Transverse colon (tissue), 4 donors: ENCODE measurements at regions not wholly inside any gene's neighbourhood (a gene's known extent, or its start where the extent isn't known, plus 50 kb on each side); places are given as distances from the start of the nearest gene placed in this dataset.

Experiments
- CTCF ChIP-seq, 5 experiments: fragments of 200-600 bp in 3 of 5; fragments of 450-650 bp in 2 of 5; sonication (generic) in 3 of 5; IDR thresholded peaks; 1 replicate in 2 of 5; 2 replicates in 3 of 5; pipeline ENCODE4 v1.5.1; 2016 to 2017; ENCODE audit warnings: antibody characterized with exemption in 5 of 5, inconsistent platforms in 3 of 5, mild to moderate bottlenecking in 2 of 5, moderate library complexity in 1 of 5
- EP300 ChIP-seq: sonication (generic); formaldehyde crosslinking; IDR thresholded peaks from one replicate; pipeline ENCODE4 v1.6.1; 2017; ENCODE audit warnings: antibody characterized with exemption, low read depth
- POLR2AphosphoS5 ChIP-seq, 3 donors: sonication (generic); formaldehyde crosslinking; IDR thresholded peaks; one replicate each; pipeline ENCODE4 v1.6.1; 2016; ENCODE audit warnings: antibody characterized with exemption in 3 of 3

- TF ChIP-seq CTCF (IDR thresholded peaks at IDR 0.05) = no peak
- TF ChIP-seq EP300 = no peak
- no peak for TF ChIP-seq POLR2AphosphoS5 (IDR thresholded peaks at IDR 0.05)
Measured at GRCh38 chr1:168485048-168485447, 58.7 kb downstream of the XCL2 start.
